KOPT-K1 (cell line): ENCODE measurements at regions not wholly inside any gene's neighbourhood (a gene's known extent, or its start where the extent isn't known, plus 50 kb on each side); places are given as distances from the start of the nearest gene placed in this dataset.

ENCODE experiments used
- H3K27ac ChIP-seq: fragments of 200-600 bp; sonication (generic); 2 replicates; pipeline ENCODE4 v1.5.1; 2016; ENCODE audit warnings: antibody characterized with exemption, mild to moderate bottlenecking, low read depth, low read length; ENCODE audit not compliant: poor library complexity, severe bottlenecking
- H3K36me3 ChIP-seq: fragments of 200-600 bp; sonication (generic); 2 replicates; pipeline ENCODE4 v1.5.1; 2017; ENCODE audit warnings: antibody characterized with exemption, mild to moderate bottlenecking, low read length, moderate library complexity; ENCODE audit not compliant: insufficient read depth
- H3K9me3 ChIP-seq: fragments of 200-600 bp; sonication (generic); 2 replicates; pipeline ENCODE4 v1.5.1; 2017; ENCODE audit warnings: antibody characterized with exemption, low read length, mild to moderate bottlenecking; ENCODE audit not compliant: insufficient read depth, poor library complexity, severe bottlenecking

GRCh38 chr1:200275816-200276453 is 133.9 kb downstream of the ZNF281 start:
- Histone ChIP-seq H3K9me3 (no peaks in the 10 kb centered on the region), H3K27ac (no peak overlapping the region), H3K36me3 (no peaks in the 10 kb centered on the region)

DNA sequence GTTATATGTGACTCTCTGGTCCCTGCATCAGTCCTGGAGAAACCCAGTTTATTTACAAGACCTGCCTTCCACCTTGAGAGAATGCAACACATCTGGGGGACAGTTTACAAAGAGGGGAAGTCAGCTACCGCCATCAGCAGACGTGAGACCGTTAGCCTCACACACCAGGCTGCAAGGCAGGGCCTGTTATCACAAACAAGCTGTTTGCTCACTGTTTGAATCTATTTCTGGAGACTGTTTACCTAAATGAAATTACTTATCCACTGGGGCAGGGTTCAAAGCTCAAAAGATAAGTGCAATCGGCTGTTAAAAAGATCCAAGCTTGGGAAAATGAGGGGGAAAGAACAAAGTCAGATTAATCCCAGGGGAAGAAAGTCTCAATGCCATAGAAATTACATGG is 134.4 kb downstream of the ZNF281 start:
- no peak overlapping the region for H3K27ac ChIP-seq
- H3K9me3 ChIP-seq, result no peaks in the 10 kb centered on the region
- H3K36me3 ChIP-seq, result no peaks in the 10 kb centered on the region

- Histone ChIP-seq H3K9me3 (no peaks in the 10 kb centered on the region), H3K36me3 (no peaks in the 10 kb centered on the region), H3K27ac (no peak overlapping the region)
Measured at GRCh38 chr1:200274116-200274515, 135.7 kb downstream of the ZNF281 start.

- Histone ChIP-seq H3K36me3 (no peaks in the 10 kb centered on the region), H3K27ac (no peak overlapping the region), H3K9me3 (no peaks in the 10 kb centered on the region)
Measured at GRCh38 chr1:200272481-200273068, 137.3 kb downstream of the ZNF281 start.

- H3K27ac ChIP-seq, result no peak overlapping the region
- no peaks in the 10 kb centered on the region for H3K9me3 ChIP-seq
- H3K36me3 ChIP-seq, result no peaks in the 10 kb centered on the region
Measured at GRCh38 chr1:200269256-200269655, 140.6 kb downstream of the ZNF281 start.

DNA sequence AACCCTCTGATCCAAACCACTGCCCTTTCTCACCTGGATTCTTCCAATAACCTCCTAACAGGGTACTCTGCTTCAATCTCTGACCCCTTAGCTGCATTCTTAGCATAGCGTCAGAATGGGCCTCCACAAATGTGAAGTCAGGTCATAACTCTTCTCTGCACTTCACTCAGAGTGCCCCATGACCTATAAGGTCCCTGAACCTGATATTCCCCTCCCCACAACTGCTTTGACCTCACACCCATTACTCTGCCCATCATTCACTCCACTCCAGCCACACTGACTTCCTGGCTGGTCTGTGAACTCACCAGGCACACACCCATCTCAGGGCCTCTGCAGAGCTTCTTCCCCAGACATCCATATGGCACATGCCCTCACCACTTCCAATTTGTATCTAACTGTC is 141.9 kb downstream of the ZNF281 start:
- H3K27ac ChIP-seq, result no peak overlapping the region
- no peaks in the 10 kb centered on the region for H3K36me3 ChIP-seq
- no peaks in the 10 kb centered on the region for H3K9me3 ChIP-seq

DNA sequence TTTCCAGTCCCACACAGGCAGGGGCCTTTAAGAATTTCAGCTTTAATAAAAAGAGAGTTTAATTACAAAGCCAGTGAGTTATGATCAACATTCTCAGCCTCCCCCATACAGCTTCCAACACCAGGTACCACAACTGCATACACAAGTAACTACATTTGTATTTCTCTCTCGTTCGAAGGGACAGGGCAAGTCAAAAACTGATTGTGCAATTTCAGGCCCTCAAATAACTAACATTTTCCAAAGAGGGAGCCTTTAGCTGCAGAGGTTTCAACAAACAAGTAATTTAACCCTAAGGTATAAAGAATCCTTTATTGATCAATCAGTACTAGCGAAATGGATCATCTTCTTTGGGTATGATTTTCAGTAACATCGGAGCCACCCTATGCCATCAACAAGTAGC is 142.4 kb downstream of the ZNF281 start:
- Histone ChIP-seq H3K9me3 (no peaks in the 10 kb centered on the region), H3K27ac (no peak overlapping the region), H3K36me3 (no peaks in the 10 kb centered on the region)

DNA sequence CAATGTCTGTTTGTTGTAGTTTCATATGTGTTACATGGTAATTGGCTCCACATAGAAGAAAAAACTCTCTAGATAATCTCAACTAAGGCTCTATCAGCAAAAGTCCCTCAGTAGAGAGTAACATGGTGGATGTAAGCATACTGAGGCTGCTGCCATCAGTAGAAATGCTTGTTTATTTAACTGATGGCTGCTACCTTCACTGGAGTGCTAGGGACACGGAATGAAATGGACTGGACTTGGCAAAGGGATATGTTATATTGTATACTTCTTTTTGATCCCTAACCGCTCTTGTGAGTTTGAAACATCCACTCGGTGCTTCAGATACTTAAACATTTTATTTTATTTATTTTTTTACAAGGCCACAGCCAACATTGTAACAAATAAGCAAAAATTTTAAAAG is 143.0 kb downstream of the ZNF281 start:
- no peaks in the 10 kb centered on the region for H3K9me3 ChIP-seq
- no peak overlapping the region for H3K27ac ChIP-seq
- no peaks in the 10 kb centered on the region for H3K36me3 ChIP-seq

DNA sequence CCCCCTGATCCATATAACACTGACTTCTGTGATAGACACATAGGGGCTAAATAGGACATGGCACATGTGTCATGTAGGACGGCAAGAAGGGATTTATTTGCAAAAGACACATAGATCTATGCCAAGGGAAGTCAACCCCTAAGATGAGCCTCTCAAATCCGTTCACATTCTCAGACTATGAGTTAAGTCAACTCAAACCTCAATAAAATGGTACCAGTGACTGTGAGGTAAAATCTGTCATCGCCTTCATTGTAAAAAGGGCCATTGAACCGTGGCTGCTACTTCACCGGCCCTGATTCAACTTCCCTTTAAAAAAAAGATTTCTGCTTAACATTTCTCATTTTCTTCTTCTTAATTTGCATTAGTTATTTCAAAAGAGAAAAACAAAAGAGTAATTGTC is 144.0 kb downstream of the ZNF281 start:
- no peak overlapping the region for H3K27ac ChIP-seq
- H3K9me3 ChIP-seq, result no peaks in the 10 kb centered on the region
- H3K36me3 ChIP-seq, result no peaks in the 10 kb centered on the region

DNA sequence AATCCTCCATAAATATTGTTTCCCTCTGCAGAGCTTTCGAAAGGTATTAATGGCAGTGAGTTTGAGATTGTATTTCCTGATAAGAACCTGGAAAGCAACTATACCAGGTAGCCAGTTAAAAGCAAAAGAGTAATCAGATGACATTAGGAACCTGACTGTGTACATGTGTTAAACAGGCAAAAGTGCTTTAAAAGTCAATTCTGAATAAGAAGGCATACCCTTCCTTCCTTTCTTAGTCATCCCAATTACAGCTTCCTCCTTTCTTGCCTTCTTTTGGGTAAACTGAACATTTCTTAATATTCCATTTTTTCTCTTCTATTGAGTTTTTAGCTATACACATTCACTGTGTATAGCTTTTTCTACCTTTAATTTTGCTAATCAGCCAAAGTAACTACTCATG is 144.7 kb downstream of the ZNF281 start:
- Histone ChIP-seq H3K36me3 (no peaks in the 10 kb centered on the region), H3K9me3 (no peaks in the 10 kb centered on the region), H3K27ac (no peak overlapping the region)

DNA sequence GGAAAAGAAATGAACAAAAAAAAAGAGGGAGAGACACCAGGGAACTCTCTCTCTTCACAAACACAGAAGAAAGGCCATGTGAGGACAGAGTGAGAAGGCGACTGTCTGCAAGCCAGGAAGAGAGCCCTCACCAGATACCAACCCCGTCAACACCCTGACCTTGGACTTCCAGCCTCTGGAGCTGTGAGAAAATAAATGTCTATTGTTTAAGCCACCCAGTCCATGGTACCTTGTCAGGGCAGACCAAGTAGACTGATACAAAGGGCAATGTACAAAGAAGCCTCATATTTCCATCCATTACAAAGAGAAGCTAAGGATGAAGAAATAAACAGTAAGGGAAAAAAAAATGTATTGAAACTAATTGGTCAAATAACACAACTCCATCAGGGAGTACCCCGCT is 146.6 kb downstream of the ZNF281 start:
- Histone ChIP-seq H3K36me3 (no peaks in the 10 kb centered on the region), H3K27ac (no peak overlapping the region), H3K9me3 (no peaks in the 10 kb centered on the region)

DNA sequence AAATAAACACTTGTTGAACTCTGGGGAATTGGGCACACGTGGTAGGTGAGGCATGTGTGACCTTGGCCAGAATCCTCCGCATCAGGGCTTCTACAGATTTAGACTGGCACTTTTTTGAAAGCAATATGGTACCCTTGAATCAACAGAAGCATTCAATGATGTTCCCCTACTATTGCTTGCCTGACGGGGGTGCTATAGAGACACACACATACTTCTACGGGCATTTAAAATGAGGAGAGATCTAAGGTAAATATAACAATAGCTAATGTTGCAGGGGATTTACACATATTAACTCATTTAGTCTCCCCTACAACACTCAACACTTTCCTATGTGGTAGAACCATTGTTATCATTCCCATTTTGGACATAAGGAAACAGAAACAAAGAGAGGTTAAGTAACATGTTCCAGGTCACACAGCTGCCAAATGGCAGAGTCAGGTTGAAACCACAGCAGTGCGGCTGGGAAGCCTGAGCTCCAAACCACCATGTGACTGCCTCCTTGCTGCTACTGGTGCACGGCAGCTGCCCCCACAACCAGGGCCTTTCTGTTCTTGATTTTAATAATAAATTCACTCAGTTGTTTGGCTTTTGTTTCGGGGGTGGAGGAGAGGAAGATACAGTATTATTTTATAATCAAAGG is 147.4 kb downstream of the ZNF281 start:
- no peaks in the 10 kb centered on the region for H3K36me3 ChIP-seq
- no peaks in the 10 kb centered on the region for H3K9me3 ChIP-seq
- no peak overlapping the region for H3K27ac ChIP-seq

DNA sequence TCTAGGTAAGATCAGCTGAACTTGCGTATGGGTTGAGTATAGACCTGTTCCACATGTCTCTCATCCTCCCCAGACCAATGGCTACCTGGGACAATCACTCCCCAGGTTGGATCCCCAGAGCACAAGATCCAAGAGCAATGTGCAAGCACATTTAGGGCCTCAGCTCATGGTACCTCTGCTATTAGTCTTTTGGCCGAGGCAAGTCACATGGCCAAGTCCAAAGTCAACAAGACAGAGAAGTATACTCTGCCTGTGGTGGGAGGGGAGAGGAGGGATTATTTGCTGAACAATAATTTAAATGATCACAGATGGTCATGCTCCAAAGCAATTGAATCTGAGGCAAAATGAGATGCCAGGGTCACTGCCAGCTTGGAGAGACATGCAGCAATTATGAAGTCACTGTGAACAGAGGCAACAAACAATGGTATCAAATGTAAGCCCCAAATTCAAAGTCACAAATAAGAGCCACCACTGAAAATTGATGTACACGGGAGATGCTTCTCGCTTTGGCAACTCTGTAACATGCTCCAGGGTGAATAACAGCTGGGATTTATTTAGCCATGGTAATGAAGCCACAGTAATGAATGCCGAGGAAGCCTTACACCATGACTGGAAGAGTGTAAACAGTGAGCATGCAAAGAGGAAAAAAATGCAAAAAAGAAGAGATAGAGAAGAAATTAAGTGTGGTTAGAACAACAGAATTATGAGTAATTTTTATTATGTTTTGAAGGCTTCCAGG is 149.1 kb downstream of the ZNF281 start:
- no peaks in the 10 kb centered on the region for H3K9me3 ChIP-seq
- no peak overlapping the region for H3K27ac ChIP-seq
- H3K36me3 ChIP-seq, result no peaks in the 10 kb centered on the region

- H3K27ac ChIP-seq, result no peak overlapping the region
Measured at GRCh38 chr1:200258447-200259375, 151.1 kb downstream of the ZNF281 start.

DNA sequence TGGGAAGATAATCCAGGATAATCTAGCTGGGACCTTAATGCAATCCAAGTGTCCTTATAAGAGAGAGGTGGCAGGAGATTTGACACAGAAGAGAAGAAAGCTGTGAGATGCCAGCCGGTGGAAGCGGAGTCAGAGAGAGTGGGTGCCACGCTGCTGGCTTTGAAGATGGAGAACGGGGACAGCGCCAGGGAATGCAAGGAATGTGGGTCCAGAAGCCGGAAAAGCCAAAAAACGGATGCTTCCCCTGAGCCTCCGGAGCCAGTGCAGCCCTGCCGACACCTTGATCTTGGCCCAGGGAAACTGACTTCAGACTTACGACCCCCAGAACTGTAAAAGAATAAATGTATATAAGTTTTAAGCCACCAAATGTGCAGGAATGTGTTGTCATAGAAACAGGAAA is 152.6 kb downstream of the ZNF281 start:
- Histone ChIP-seq H3K36me3 (no peaks in the 10 kb centered on the region), H3K9me3 (no peaks in the 10 kb centered on the region), H3K27ac (no peak overlapping the region)

More at GRCh38 chr1:200258447-200259375, 151.1 kb downstream of the ZNF281 start:
- Histone ChIP-seq H3K36me3 (no peaks in the 10 kb centered on the region), H3K9me3 (no peaks in the 10 kb centered on the region)
